ENCODE measurements at regions not wholly inside any gene's neighbourhood (a gene's known extent, or its start where the extent isn't known, plus 50 kb on each side); places are given as distances from the start of the nearest gene placed in this dataset.
A peak's percentile ranks its signal among the peaks of the same experiment; 100 is the strongest.

DNA sequence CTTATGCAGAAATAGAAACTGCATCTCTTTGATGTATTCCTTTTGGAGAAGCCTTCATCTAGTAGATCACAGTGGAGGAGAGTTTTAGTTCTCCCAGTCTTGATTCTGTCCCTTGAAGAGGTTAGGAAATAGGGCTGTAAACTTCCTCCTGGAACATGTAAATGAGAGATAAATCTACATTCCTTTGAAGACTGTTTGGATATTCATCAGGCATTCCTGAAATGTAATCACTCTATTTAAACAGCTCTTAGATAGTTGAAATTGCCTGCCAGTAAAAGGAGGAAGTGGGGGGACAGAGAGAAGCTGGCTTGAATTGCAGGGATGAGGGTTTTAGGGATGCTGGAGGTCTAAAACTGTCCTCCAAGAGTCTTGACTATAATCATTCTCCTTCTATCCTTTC, 254.3 kb upstream of the LRRC3B start:
- no peak for ATAC-seq (ENCODE audit: insufficient read depth, low FRiP score)
- no peak overlapping the region for H3K27ac ChIP-seq (ENCODE audit: low read depth in 1 of 2, low read length in 1 of 2)
- no peak overlapping the region for H3K9ac ChIP-seq (ENCODE audit: insufficient read depth in 1 of 2, low read length in 2 of 2)
- no peaks in the 10 kb centered on the region for H3K27me3 ChIP-seq (ENCODE audit: control insufficient read depth in 3 of 3, insufficient read depth in 3 of 3, low read length in 2 of 3)
- H3K4me1 ChIP-seq (ENCODE audit: control insufficient read depth in 5 of 5, insufficient read depth in 5 of 5, low read length in 5 of 5) = peaks cover 0 to 2% (median 0%) of the 10 kb centered on the region in 5 donors
- no peak overlapping the region for H3K4me3 ChIP-seq
- peaks cover 0 to 2% (median 0%) of the 10 kb centered on the region in 4 donors for H3K9me3 ChIP-seq (ENCODE audit: control insufficient read depth in 4 of 4, insufficient read depth in 3 of 4, low read length in 3 of 4)
- TF ChIP-seq CTCF (IDR thresholded peaks at IDR 0.05; ENCODE audit: control extremely low read depth, extremely low read depth) = no peak
- no peak for DNase-seq
- H3K36me3 ChIP-seq (ENCODE audit: control insufficient read depth in 4 of 4, insufficient read depth in 4 of 4, low read length in 4 of 4) = no peaks in the 10 kb centered on the region

- no peaks in the 10 kb centered on the region for H3K36me3 ChIP-seq (ENCODE audit: control insufficient read depth in 4 of 4, insufficient read depth in 4 of 4, low read length in 4 of 4)
- 90% methylated on average over 7 of the region's 7 CpGs for WGBS, 2 donors
Measured at GRCh38 chr3:26369133-26369532, 253.4 kb upstream of the LRRC3B start.

GRCh38 chr3:26375843-26376530, 246.6 kb upstream of the LRRC3B start:
- no peaks in the 10 kb centered on the region for H3K27me3 ChIP-seq (ENCODE audit: control insufficient read depth in 3 of 3, insufficient read depth in 3 of 3, low read length in 2 of 3)
- H3K36me3 ChIP-seq (ENCODE audit: control insufficient read depth in 4 of 4, insufficient read depth in 4 of 4, low read length in 4 of 4) = no peaks in the 10 kb centered on the region
- no peak overlapping the region for H3K4me3 ChIP-seq
- ATAC-seq (ENCODE audit: insufficient read depth, low FRiP score) (no peak), DNase-seq (no peak)
- WGBS, 2 donors = 59 to 63% methylated on average over 3 of the region's 3 CpGs
- H3K4me1 ChIP-seq (ENCODE audit: control insufficient read depth in 5 of 5, insufficient read depth in 5 of 5, low read length in 5 of 5) = peaks cover 0 to 3% (median 0%) of the 10 kb centered on the region in 5 donors
- peaks cover 0 to 2% (median 0%) of the 10 kb centered on the region in 4 donors for H3K9me3 ChIP-seq (ENCODE audit: control insufficient read depth in 4 of 4, insufficient read depth in 3 of 4, low read length in 3 of 4)
- H3K27ac ChIP-seq (ENCODE audit: low read depth in 1 of 2, low read length in 1 of 2) = no peak overlapping the region
- TF ChIP-seq CTCF (IDR thresholded peaks at IDR 0.05; ENCODE audit: control extremely low read depth, extremely low read depth) = no peak
- no peak overlapping the region for H3K9ac ChIP-seq (ENCODE audit: insufficient read depth in 1 of 2, low read length in 2 of 2)

More at GRCh38 chr3:26369133-26369532, 253.4 kb upstream of the LRRC3B start:
- peaks cover 0 to 4% (median 0%) of the 10 kb centered on the region in 4 donors for H3K9me3 ChIP-seq (ENCODE audit: control insufficient read depth in 4 of 4, insufficient read depth in 3 of 4, low read length in 3 of 4)
- H3K27ac ChIP-seq (ENCODE audit: low read depth in 1 of 2, low read length in 1 of 2) = no peak overlapping the region
- ATAC-seq (ENCODE audit: insufficient read depth, low FRiP score) (no peak), DNase-seq (no peak)
- H3K9ac ChIP-seq (ENCODE audit: insufficient read depth in 1 of 2, low read length in 2 of 2) = no peak overlapping the region
- H3K4me1 ChIP-seq (ENCODE audit: control insufficient read depth in 5 of 5, insufficient read depth in 5 of 5, low read length in 5 of 5) = peaks cover 0 to 2% (median 0%) of the 10 kb centered on the region in 5 donors
- H3K27me3 ChIP-seq (ENCODE audit: control insufficient read depth in 3 of 3, insufficient read depth in 3 of 3, low read length in 2 of 3) = no peaks in the 10 kb centered on the region
- no peak overlapping the region for H3K4me3 ChIP-seq
- TF ChIP-seq CTCF (IDR thresholded peaks at IDR 0.05; ENCODE audit: control extremely low read depth, extremely low read depth) = no peak

- no peak overlapping the region for H3K4me3 ChIP-seq
- 46 to 52% methylated on average over 1 of the region's 1 CpG for WGBS, 2 donors
- no peaks in the 10 kb centered on the region for H3K36me3 ChIP-seq (ENCODE audit: control insufficient read depth in 4 of 4, insufficient read depth in 4 of 4, low read length in 4 of 4)
- no peaks in the 10 kb centered on the region for H3K27me3 ChIP-seq (ENCODE audit: control insufficient read depth in 3 of 3, insufficient read depth in 3 of 3, low read length in 2 of 3)
- ATAC-seq (ENCODE audit: insufficient read depth, low FRiP score) = no peak
- no peaks in the 10 kb centered on the region for H3K9me3 ChIP-seq (ENCODE audit: control insufficient read depth in 4 of 4, insufficient read depth in 3 of 4, low read length in 3 of 4)
- H3K4me1 ChIP-seq (ENCODE audit: control insufficient read depth in 5 of 5, insufficient read depth in 5 of 5, low read length in 5 of 5) = peaks cover 0 to 11% (median 0%) of the 10 kb centered on the region in 5 donors
- no peak overlapping the region for H3K27ac ChIP-seq (ENCODE audit: low read depth in 1 of 2, low read length in 1 of 2)
- H3K9ac ChIP-seq (ENCODE audit: insufficient read depth in 1 of 2, low read length in 2 of 2) = no peak overlapping the region
- peak; percentile 13 to 93 (median 91) for DNase-seq
- no peak for TF ChIP-seq CTCF (IDR thresholded peaks at IDR 0.05; ENCODE audit: control extremely low read depth, extremely low read depth)
Measured at GRCh38 chr3:26381411-26381810, 241.2 kb upstream of the LRRC3B start.
